A549 (cell line): ENCODE measurements at regions not wholly inside any gene's neighbourhood (a gene's known extent, or its start where the extent isn't known, plus 50 kb on each side); places are given as distances from the start of the nearest gene placed in this dataset.

Source experiments
- ATAC-seq, 2 experiments: fragments of 200-7000 bp in 1 of 2; fragments of >200 bp in 1 of 2; cut with Nextera tagmentation in 1 of 2; cut with Tn5 transposase in 1 of 2; 3 replicates each; pipeline versions ENCODE4 v1.8.0 to v1.9.1; 2018 to 2020; ENCODE audit warnings: mild to moderate bottlenecking in 1 of 2, moderate library complexity in 1 of 2
- CTCF ChIA-PET: fragments of 300-600 bp; sonication (Branson Sonifier 250); formaldehyde crosslinking; extraction: SDS; loops from one replicate; lab custom pipeline; 2021; ENCODE audit warnings: antibody characterized with exemption, inconsistent platforms; lab: Yijun Ruan, JAX
- POLR2A ChIA-PET: fragments of 350-600 bp; formaldehyde crosslinking; extraction: SDS; loops from one replicate; lab custom pipeline; 2021; ENCODE audit warnings: antibody characterized with exemption, inconsistent platforms; lab: Yijun Ruan, JAX
- DNase-seq, 2 experiments: peaks; one replicate each; pipeline versions ENCODE4 v3.0.0 to v3.0.0-alpha.2; 2011 to 2016; ENCODE audit warnings: low read depth in 1 of 2, low spot score in 1 of 2
- FAIRE-seq: peaks from 2 replicates; lab custom pipeline; 2011; peaks lifted over from hg19 to GRCh38; lab: Jason Lieb, UNC
- H3K27ac ChIP-seq, 2 experiments: fragments of >200 bp; sonication (Bioruptor Twin); formaldehyde crosslinking; 3 replicates each; pipeline ENCODE4 v1.5.1; 2016 to 2017
- H3K4me1 ChIP-seq: fragments of >200 bp; sonication (Bioruptor Twin); formaldehyde crosslinking; 3 replicates; pipeline ENCODE4 v1.6.1; 2016
- H3K4me2 ChIP-seq: fragments of >200 bp; sonication (Bioruptor Twin); formaldehyde crosslinking; 3 replicates; pipeline ENCODE4 v1.6.1; 2016
- H3K4me3 ChIP-seq: fragments of >200 bp; sonication (Bioruptor Twin); formaldehyde crosslinking; 3 replicates; pipeline ENCODE4 v1.5.1; 2016
- H3K9me3 ChIP-seq: fragments of >200 bp; sonication (Bioruptor Twin); formaldehyde crosslinking; 3 replicates; pipeline ENCODE4 v1.6.1; 2016
- BHLHE40 ChIP-seq: IDR thresholded peaks from 2 replicates; pipeline ENCODE4 v1.6.1; 2012; ENCODE audit warnings: low read depth, low read length, inconsistent platforms
- CBX2 ChIP-seq: fragments of 200-600 bp; sonication (generic); IDR thresholded peaks from 2 replicates; pipeline ENCODE4 v1.6.1; 2016; ENCODE audit warnings: low read depth, mild to moderate bottlenecking, borderline replicate concordance
- CHD2 ChIP-seq: fragments of 150-350 bp; IDR thresholded peaks from 2 replicates; pipeline ENCODE4 v1.6.1; 2014; ENCODE audit warnings: low read length; ENCODE audit not compliant: partially characterized antibody
- EHF ChIP-seq: fragments of 250-450 bp; sonication (Bioruptor Pico); IDR thresholded peaks from 2 replicates; pipeline ENCODE4 v1.5.0; 2020; ENCODE audit warnings: mild to moderate bottlenecking
- ELK1 ChIP-seq: fragments of 150-350 bp; IDR thresholded peaks from 2 replicates; pipeline ENCODE4 v1.6.1; 2014; ENCODE audit warnings: low read depth, mild to moderate bottlenecking, low read length
- EP300 ChIP-seq, 2 experiments: fragments of >200 bp; sonication (Bioruptor Twin); formaldehyde crosslinking; IDR thresholded peaks; 2 replicates in 1 of 2; 3 replicates in 1 of 2; pipeline ENCODE4 v1.6.1; 2016 to 2017
- GATA3 ChIP-seq: IDR thresholded peaks from 2 replicates; pipeline ENCODE4 v1.6.1; 2012; ENCODE audit warnings: borderline replicate concordance
- HEYL ChIP-seq: fragments of 250-450 bp; sonication (Bioruptor Pico); IDR thresholded peaks from 2 replicates; pipeline ENCODE4 v1.8.0; 2021; ENCODE audit warnings: mild to moderate bottlenecking, moderate library complexity
- HOXB13 ChIP-seq: fragments of 250-450 bp; sonication (Bioruptor Pico); IDR thresholded peaks from 2 replicates; pipeline ENCODE4 v1.5.0; 2020; ENCODE audit warnings: low read depth, mild to moderate bottlenecking, moderate library complexity
- MAFK ChIP-seq: fragments of 450-650 bp; IDR thresholded peaks from 2 replicates; pipeline ENCODE4 v1.6.1; 2014; ENCODE audit not compliant: partially characterized antibody
- MAX ChIP-seq: IDR thresholded peaks from 2 replicates; pipeline ENCODE4 v1.6.1; 2012
- MAZ ChIP-seq: fragments of 150-350 bp; IDR thresholded peaks from 2 replicates; pipeline ENCODE4 v1.6.1; 2014; ENCODE audit warnings: antibody characterized with exemption, low read depth, low read length, borderline replicate concordance
- NR3C1 ChIP-seq: fragments of >200 bp; sonication (Bioruptor Twin); formaldehyde crosslinking; IDR thresholded peaks from 3 replicates; pipeline ENCODE4 v1.6.1; 2017
- PBX3 ChIP-seq: IDR thresholded peaks from 2 replicates; pipeline ENCODE4 v1.6.1; 2012
- PHF8 ChIP-seq: fragments of 200-600 bp; sonication (generic); IDR thresholded peaks from 2 replicates; pipeline ENCODE4 v1.6.1; 2016; ENCODE audit warnings: low read depth, mild to moderate bottlenecking, antibody characterized with exemption, moderate library complexity, borderline replicate concordance
- POLR2A ChIP-seq: IDR thresholded peaks from 2 replicates; pipeline ENCODE4 v1.6.1; 2012; ENCODE audit warnings: mild to moderate bottlenecking, low read length
- REST ChIP-seq: fragments of 200-600 bp; sonication (generic); IDR thresholded peaks from 2 replicates; pipeline ENCODE4 v1.6.1; 2016; ENCODE audit warnings: antibody characterized with exemption, mild to moderate bottlenecking, moderate library complexity
- RFX5 ChIP-seq: fragments of 450-650 bp; IDR thresholded peaks from 2 replicates; pipeline ENCODE4 v1.7.1; 2014; ENCODE audit warnings: antibody characterized with exemption, mild to moderate bottlenecking, moderate library complexity
- RNF2 ChIP-seq: fragments of 200-600 bp; sonication (generic); IDR thresholded peaks from 2 replicates; pipeline ENCODE4 v1.6.1; 2016; ENCODE audit warnings: low read depth, mild to moderate bottlenecking, antibody characterized with exemption, moderate library complexity, borderline replicate concordance
- TP53 ChIP-seq: fragments of 250-450 bp; sonication (Bioruptor Pico); IDR thresholded peaks from 2 replicates; pipeline ENCODE4 v1.5.0; 2021; ENCODE audit warnings: mild to moderate bottlenecking, moderate library complexity
- ZC3H11A ChIP-seq: fragments of 450-650 bp; IDR thresholded peaks from 2 replicates; pipeline ENCODE4 v1.6.1; 2014; ENCODE audit warnings: antibody characterized with exemption, mild to moderate bottlenecking
- ZNF302 ChIP-seq: fragments of 250-450 bp; sonication (Bioruptor Pico); IDR thresholded peaks from 2 replicates; pipeline ENCODE4 v1.9.0; 2021; ENCODE audit warnings: inconsistent platforms, mild to moderate bottlenecking, moderate library complexity
- ZSCAN20 ChIP-seq: fragments of 250-450 bp; sonication (Bioruptor Pico); IDR thresholded peaks from 2 replicates; pipeline ENCODE4 v1.8.0; 2022; ENCODE audit warnings: mild to moderate bottlenecking, moderate library complexity
- WGBS: methylation state at CpG from one replicate; pipeline ENCODE4 v1.1.6; 2017; ENCODE audit errors: missing lambda C conversion rate; 5-methylcytosine and 5-hydroxymethylcytosine counted together
- TF ChIP-seq, protein P1 (sequence below): fragments of 450-650 bp; IDR thresholded peaks from 2 replicates; pipeline ENCODE4 v1.6.1; 2014; ENCODE audit warnings: antibody characterized with exemption

DNA sequence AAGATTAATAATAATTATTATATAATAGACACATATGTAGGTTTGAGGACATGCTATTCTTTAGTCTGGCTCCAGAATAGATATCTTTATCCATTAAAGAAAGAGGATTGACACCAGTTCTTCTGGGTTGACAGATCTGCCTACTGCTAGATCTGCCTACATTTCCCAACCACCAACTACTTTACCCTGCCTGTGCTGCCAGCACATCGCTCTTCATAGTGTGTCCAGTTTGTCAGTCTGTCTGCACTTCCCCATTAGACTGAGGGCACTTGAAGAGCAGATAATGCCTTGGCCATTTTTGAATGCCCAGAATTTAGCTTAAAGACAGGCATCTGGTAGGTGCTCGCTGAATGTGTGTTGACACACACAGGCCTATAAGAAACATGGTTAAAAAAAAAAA lies 910.1 kb upstream of the FAT3 start:
- H3K27ac ChIP-seq, result no peak overlapping the region
- DNase-seq, result no peak
- CTCF ChIA-PET, result no interaction called here
- no peak for FAIRE-seq
- WGBS, result 74% methylated on average over 2 of the region's 2 CpGs
- H3K9me3 ChIP-seq, result no peaks in the 10 kb centered on the region
- no peaks in the 10 kb centered on the region for H3K4me1 ChIP-seq
- no peak overlapping the region for H3K4me3 ChIP-seq
- POLR2A ChIA-PET, result no interaction called here
- H3K4me2 ChIP-seq, result no peak overlapping the region
- TF ChIP-seq RFX5 (no peak), ZSCAN20 (CRISPR knock-in tag) (no peak), ZNF302 (CRISPR knock-in tag) (no peak), MAFK (no peak), PBX3 (no peak), HOXB13 (CRISPR knock-in tag) (no peak), ZC3H11A (no peak), PHF8 (no peak), RNF2 (no peak)
- TF ChIP-seq, protein P1, sequence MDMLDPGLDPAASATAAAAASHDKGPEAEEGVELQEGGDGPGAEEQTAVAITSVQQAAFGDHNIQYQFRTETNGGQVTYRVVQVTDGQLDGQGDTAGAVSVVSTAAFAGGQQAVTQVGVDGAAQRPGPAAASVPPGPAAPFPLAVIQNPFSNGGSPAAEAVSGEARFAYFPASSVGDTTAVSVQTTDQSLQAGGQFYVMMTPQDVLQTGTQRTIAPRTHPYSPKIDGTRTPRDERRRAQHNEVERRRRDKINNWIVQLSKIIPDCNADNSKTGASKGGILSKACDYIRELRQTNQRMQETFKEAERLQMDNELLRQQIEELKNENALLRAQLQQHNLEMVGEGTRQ, result no peak
- ATAC-seq, result no peak

DNA sequence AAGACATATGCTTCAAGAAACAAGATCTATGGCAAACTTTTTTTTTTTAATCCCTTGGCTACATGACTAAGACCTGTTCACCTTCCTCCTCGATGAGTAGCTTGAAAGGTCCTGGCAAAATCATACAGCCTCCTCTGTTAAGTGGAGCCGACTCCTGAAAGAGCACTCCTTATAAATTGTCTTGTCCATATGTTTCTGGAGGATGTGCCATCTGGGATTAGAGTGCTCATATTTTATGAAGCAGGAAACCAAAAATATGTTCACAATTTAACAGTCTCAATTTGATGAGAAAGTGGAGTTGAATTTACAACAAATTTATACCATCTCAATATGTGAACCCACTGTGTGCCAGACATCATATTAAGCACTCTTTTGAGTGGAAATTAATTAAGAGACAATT lies 912.1 kb upstream of the FAT3 start:
- Histone ChIP-seq H3K9me3 (no peaks in the 10 kb centered on the region), H3K4me2 (no peak overlapping the region), H3K27ac (no peak overlapping the region), H3K4me1 (no peaks in the 10 kb centered on the region), H3K4me3 (no peak overlapping the region)
- TF ChIP-seq HEYL (CRISPR knock-in tag), result no peak
- TF ChIP-seq ZC3H11A, result no peak
- FAIRE-seq (no peak), ATAC-seq (no peak), DNase-seq (no peak)
- ChIA-PET POLR2A (no interaction called here), CTCF (no interaction called here)
- WGBS, result 48% methylated on average over 2 of the region's 2 CpGs

GRCh38 chr11:91310085-91310484 lies 914.5 kb upstream of the FAT3 start:
- 75% methylated on average over 3 of the region's 3 CpGs for WGBS
- no peak for ATAC-seq
- ChIA-PET CTCF (no interaction called here), POLR2A (no interaction called here)
- Histone ChIP-seq H3K4me3 (no peak overlapping the region), H3K4me1 (no peaks in the 10 kb centered on the region), H3K4me2 (no peak overlapping the region), H3K9me3 (no peaks in the 10 kb centered on the region), H3K27ac (no peak overlapping the region)
- no peak for FAIRE-seq
- DNase-seq, result no peak
- TF ChIP-seq GATA3 (no peak), BHLHE40 (no peak), MAFK (no peak), EHF (CRISPR knock-in tag) (no peak), PBX3 (no peak), MAX (no peak), TP53 (no peak), ELK1 (no peak), NR3C1 (no peak), HOXB13 (CRISPR knock-in tag) (no peak), CBX2 (no peak), EP300 (IDR thresholded peaks at IDR 0.05) (no peak), REST (no peak), POLR2A (no peak), MAZ (no peak), CHD2 (no peak), RNF2 (no peak)
